HepG2 (cell line): ENCODE measurements at regions not wholly inside any gene's neighbourhood (a gene's known extent, or its start where the extent isn't known, plus 50 kb on each side); places are given as distances from the start of the nearest gene placed in this dataset.

Experiments
- ATAC-seq: fragments of 200-7000 bp; cut with Tn5 transposase; 3 replicates; pipeline ENCODE4 v1.9.1; 2020; ENCODE audit warnings: mild to moderate bottlenecking, moderate library complexity
- BruUV-seq: library from RNA; stranded (reverse); fragments of 400-500 nt; replicated peaks from 2 replicates; lab custom pipeline; 2021; lab: Mats Ljungman, UMichigan
- CTCF ChIA-PET: fragments of 300-600 bp; formaldehyde crosslinking; extraction: SDS; loops from one replicate; lab custom pipeline; 2021; ENCODE audit warnings: low total read pairs, inconsistent platforms, low intra/inter-chr PET ratio; lab: Yijun Ruan, JAX
- POLR2A ChIA-PET: fragments of 350-600 bp; sonication (Branson Sonifier 250); formaldehyde crosslinking; loops from one replicate; lab custom pipeline; 2020; ENCODE audit warnings: antibody characterized with exemption, inconsistent platforms; lab: Yijun Ruan, JAX
- DNase-seq: peaks from one replicate; pipeline ENCODE4 v3.0.0-alpha.2; 2015; ENCODE audit warnings: low spot score
- FAIRE-seq: peaks from 3 replicates; lab custom pipeline; 2011; peaks lifted over from hg19 to GRCh38; lab: Jason Lieb, UNC
- H2AFZ ChIP-seq: one replicate; pipeline ENCODE4 v1.6.1; 2011; ENCODE audit warnings: low read length, inconsistent platforms
- H3K27ac ChIP-seq: fragments of 300-600 bp; 3 replicates; pipeline ENCODE4 v1.8.0; 2011; ENCODE audit warnings: mixed run types, mild to moderate bottlenecking, mixed read lengths, low read length, inconsistent platforms; ENCODE audit not compliant: insufficient read depth; ENCODE audit errors: extremely low read length
- H3K27me3 ChIP-seq, 2 experiments: fragments of 200-600 bp in 1 of 2; 2 replicates in 1 of 2; 3 replicates in 1 of 2; pipeline versions ENCODE4 v1.6.0 to v1.8.0; 2011; ENCODE audit warnings: low read length in 2 of 2, mild to moderate bottlenecking in 2 of 2, moderate library complexity in 2 of 2, inconsistent platforms in 1 of 2; ENCODE audit not compliant: insufficient read depth in 2 of 2, control insufficient read depth in 1 of 2
- H3K36me3 ChIP-seq, 2 experiments: fragments of 200-600 bp in 1 of 2; replicated peaks in 1 of 2; 2 replicates in 1 of 2; 3 replicates in 1 of 2; pipeline versions ENCODE4 v1.5.1 to v1.8.0; 2011; ENCODE audit warnings: low read length in 2 of 2, inconsistent platforms in 1 of 2; ENCODE audit not compliant: insufficient read depth in 2 of 2, control insufficient read depth in 1 of 2
- H3K4me1 ChIP-seq: 2 replicates; pipeline ENCODE4 v1.5.1; 2012; ENCODE audit warnings: low read length, inconsistent platforms; ENCODE audit not compliant: insufficient read depth
- H3K4me2 ChIP-seq: 2 replicates; pipeline ENCODE4 v1.6.0; 2011; ENCODE audit warnings: low read depth, low read length, inconsistent platforms
- H3K4me3 ChIP-seq, 3 experiments: fragments of 200-600 bp in 1 of 3; sonication (generic), shearing (Covaris generic) in 1 of 3; replicated peaks in 1 of 3; 2 replicates each; pipeline ENCODE4 v1.5.1; 2011 to 2016; ENCODE audit warnings: low read length in 3 of 3, inconsistent platforms in 2 of 3, low read depth in 2 of 3, mild to moderate bottlenecking in 2 of 3, control low read depth in 1 of 3, mixed read lengths in 1 of 3; ENCODE audit not compliant: insufficient read depth in 1 of 3
- H3K79me2 ChIP-seq: one replicate; pipeline ENCODE4 v1.6.1; 2011; ENCODE audit warnings: low read length, inconsistent platforms; ENCODE audit not compliant: insufficient read depth
- H3K9ac ChIP-seq: 2 replicates; pipeline ENCODE4 v1.6.0; 2011; ENCODE audit warnings: mild to moderate bottlenecking, low read depth, low read length, inconsistent platforms; ENCODE audit not compliant: insufficient read depth
- H3K9me3 ChIP-seq: 2 replicates; pipeline ENCODE4 v1.5.1; 2012; ENCODE audit warnings: mild to moderate bottlenecking, low read length
- H4K20me1 ChIP-seq: 2 replicates; pipeline ENCODE4 v1.6.0; 2011; ENCODE audit warnings: inconsistent platforms, mild to moderate bottlenecking, low read length, moderate library complexity; ENCODE audit not compliant: insufficient read depth
- AGO1 ChIP-seq: fragments of 200-400 bp; formaldehyde crosslinking; IDR thresholded peaks from 2 replicates; pipeline ENCODE4 v1.6.1; 2017; ENCODE audit warnings: mild to moderate bottlenecking, low read depth, low read length, moderate library complexity; ENCODE audit not compliant: poor library complexity, severe bottlenecking
- GATAD2A ChIP-seq: IDR thresholded peaks from 2 replicates; pipeline ENCODE4 v1.6.1; 2016
- KDM6A ChIP-seq: IDR thresholded peaks from 2 replicates; pipeline ENCODE4 v1.6.1; 2016; ENCODE audit warnings: low read depth
- NCOA2 ChIP-seq: sonication (generic); formaldehyde crosslinking; IDR thresholded peaks from 2 replicates; pipeline ENCODE4 v1.8.0; 2022; ENCODE audit warnings: inconsistent platforms
- REXO4 ChIP-seq: sonication (generic); formaldehyde crosslinking; IDR thresholded peaks from 2 replicates; pipeline ENCODE4 v1.8.0; 2022; ENCODE audit warnings: missing genetic modification reagents, mild to moderate bottlenecking, borderline replicate concordance
- SP1 ChIP-seq, 2 experiments: fragments of 450-650 bp in 1 of 2; sonication (generic) in 1 of 2; formaldehyde crosslinking in 1 of 2; IDR thresholded peaks; 2 replicates each; pipeline versions ENCODE4 v1.4.0 to v1.6.1; 2016 to 2020; ENCODE audit warnings: missing genetic modification reagents in 1 of 2
- ZNF510 ChIP-seq: sonication (generic); formaldehyde crosslinking; IDR thresholded peaks from 2 replicates; pipeline ENCODE4 v1.4.0; 2020; ENCODE audit warnings: low read depth, mild to moderate bottlenecking, missing genetic modification reagents
- ZNF792 ChIP-seq: IDR thresholded peaks from 2 replicates; pipeline ENCODE4 v1.6.1; 2016
- WGBS: methylation state at CpG from one replicate; pipeline ENCODE4 v1.1.6; 2017; ENCODE audit warnings: low lambda C conversion rate; 5-methylcytosine and 5-hydroxymethylcytosine counted together
- in situ Hi-C: cut with HindIII; loops from 2 replicates; pipeline ENCODE4 v1.10.0; 2017; ENCODE audit warnings: low pct_unique_long_range_greater_than_20kb; ENCODE audit not compliant: extremely low pct_ligation_motif_present
- intact Hi-C: fragments of 100-400 bp; cut with micrococcal nuclease; formaldehyde crosslinking; loops from one replicate; pipeline ENCODE4 v1.10.0; 2022; ENCODE audit not compliant: unreplicated experiment
- TF ChIP-seq, protein P1 (sequence below): sonication (generic); formaldehyde crosslinking; IDR thresholded peaks from 2 replicates; pipeline ENCODE4 v1.4.0; 2020; ENCODE audit warnings: mild to moderate bottlenecking, missing genetic modification reagents
- TF ChIP-seq, protein P2 (sequence below): sonication (generic); formaldehyde crosslinking; IDR thresholded peaks from 2 replicates; pipeline ENCODE4 v1.5.1; 2020; ENCODE audit warnings: mild to moderate bottlenecking, missing genetic modification reagents, moderate library complexity
- TF ChIP-seq, protein P3 (sequence below): sonication (generic); formaldehyde crosslinking; IDR thresholded peaks from 2 replicates; pipeline ENCODE4 v1.4.0; 2020; ENCODE audit warnings: missing genetic modification reagents, mild to moderate bottlenecking, borderline replicate concordance

DNA sequence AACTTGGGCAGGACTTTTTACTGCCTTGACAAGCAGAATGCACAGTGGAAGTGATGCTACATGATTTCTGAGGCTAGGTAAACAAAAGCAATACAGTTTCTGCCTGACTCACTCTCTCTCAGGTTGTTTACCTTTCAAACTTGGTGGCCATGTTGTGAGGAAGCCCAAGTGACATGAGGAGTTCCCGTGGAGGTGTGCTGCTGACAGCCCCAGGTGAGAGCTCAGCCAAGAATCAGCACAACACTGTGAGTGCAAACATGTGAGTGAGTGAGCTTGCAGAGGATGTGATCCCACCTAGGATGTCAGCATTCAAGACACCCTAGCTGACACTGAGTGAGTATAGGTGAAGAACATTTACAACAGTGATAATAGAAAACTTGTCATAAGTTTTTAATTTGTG, 71.1 kb upstream of the IFNAR2 start:
- POLR2A ChIA-PET, result no interaction called here
- Histone ChIP-seq H3K4me2 (no peak overlapping the region), H3K36me3 (no peaks in the 10 kb centered on the region), H3K9me3 (no peaks in the 10 kb centered on the region; the same call in 1 of the 2 replicates), H3K27me3 (peaks cover 0 to 10% of the 10 kb centered on the region in 2 experiments; a peak in 1 of 5 replicates), H3K79me2 (no peaks in the 10 kb centered on the region), H3K27ac (no peak overlapping the region), H3K4me3 (no peak overlapping the region), H2AFZ (no peak overlapping the region)
- 38% methylated on average over 1 of the region's 1 CpG for WGBS
- no TSS peak for BruUV-seq
- no peak for DNase-seq
- TF ChIP-seq, protein P1, sequence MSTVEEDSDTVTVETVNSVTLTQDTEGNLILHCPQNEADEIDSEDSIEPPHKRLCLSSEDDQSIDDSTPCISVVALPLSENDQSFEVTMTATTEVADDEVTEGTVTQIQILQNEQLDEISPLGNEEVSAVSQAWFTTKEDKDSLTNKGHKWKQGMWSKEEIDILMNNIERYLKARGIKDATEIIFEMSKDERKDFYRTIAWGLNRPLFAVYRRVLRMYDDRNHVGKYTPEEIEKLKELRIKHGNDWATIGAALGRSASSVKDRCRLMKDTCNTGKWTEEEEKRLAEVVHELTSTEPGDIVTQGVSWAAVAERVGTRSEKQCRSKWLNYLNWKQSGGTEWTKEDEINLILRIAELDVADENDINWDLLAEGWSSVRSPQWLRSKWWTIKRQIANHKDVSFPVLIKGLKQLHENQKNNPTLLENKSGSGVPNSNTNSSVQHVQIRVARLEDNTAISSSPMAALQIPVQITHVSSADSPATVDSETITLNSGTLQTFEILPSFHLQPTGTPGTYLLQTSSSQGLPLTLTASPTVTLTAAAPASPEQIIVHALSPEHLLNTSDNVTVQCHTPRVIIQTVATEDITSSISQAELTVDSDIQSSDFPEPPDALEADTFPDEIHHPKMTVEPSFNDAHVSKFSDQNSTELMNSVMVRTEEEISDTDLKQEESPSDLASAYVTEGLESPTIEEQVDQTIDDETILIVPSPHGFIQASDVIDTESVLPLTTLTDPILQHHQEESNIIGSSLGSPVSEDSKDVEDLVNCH (CRISPR knock-in tag), result no peak
- no peak for TF ChIP-seq AGO1
- TF ChIP-seq ZNF510 (CRISPR knock-in tag), result no peak
- TF ChIP-seq GATAD2A (CRISPR knock-in tag), result no peak
- no peak for TF ChIP-seq SP1 (IDR thresholded peaks at IDR 0.05)
- TF ChIP-seq SP1 (CRISPR knock-in tag; IDR thresholded peaks at IDR 0.05), result no peak
- TF ChIP-seq, protein P2, sequence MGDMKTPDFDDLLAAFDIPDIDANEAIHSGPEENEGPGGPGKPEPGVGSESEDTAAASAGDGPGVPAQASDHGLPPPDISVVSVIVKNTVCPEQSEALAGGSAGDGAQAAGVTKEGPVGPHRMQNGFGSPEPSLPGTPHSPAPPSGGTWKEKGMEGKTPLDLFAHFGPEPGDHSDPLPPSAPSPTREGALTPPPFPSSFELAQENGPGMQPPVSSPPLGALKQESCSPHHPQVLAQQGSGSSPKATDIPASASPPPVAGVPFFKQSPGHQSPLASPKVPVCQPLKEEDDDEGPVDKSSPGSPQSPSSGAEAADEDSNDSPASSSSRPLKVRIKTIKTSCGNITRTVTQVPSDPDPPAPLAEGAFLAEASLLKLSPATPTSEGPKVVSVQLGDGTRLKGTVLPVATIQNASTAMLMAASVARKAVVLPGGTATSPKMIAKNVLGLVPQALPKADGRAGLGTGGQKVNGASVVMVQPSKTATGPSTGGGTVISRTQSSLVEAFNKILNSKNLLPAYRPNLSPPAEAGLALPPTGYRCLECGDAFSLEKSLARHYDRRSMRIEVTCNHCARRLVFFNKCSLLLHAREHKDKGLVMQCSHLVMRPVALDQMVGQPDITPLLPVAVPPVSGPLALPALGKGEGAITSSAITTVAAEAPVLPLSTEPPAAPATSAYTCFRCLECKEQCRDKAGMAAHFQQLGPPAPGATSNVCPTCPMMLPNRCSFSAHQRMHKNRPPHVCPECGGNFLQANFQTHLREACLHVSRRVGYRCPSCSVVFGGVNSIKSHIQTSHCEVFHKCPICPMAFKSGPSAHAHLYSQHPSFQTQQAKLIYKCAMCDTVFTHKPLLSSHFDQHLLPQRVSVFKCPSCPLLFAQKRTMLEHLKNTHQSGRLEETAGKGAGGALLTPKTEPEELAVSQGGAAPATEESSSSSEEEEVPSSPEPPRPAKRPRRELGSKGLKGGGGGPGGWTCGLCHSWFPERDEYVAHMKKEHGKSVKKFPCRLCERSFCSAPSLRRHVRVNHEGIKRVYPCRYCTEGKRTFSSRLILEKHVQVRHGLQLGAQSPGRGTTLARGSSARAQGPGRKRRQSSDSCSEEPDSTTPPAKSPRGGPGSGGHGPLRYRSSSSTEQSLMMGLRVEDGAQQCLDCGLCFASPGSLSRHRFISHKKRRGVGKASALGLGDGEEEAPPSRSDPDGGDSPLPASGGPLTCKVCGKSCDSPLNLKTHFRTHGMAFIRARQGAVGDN (CRISPR knock-in tag), result no peak
- no peak for TF ChIP-seq REXO4
- TF ChIP-seq NCOA2 (CRISPR knock-in tag), result no peak
- TF ChIP-seq, protein P3, sequence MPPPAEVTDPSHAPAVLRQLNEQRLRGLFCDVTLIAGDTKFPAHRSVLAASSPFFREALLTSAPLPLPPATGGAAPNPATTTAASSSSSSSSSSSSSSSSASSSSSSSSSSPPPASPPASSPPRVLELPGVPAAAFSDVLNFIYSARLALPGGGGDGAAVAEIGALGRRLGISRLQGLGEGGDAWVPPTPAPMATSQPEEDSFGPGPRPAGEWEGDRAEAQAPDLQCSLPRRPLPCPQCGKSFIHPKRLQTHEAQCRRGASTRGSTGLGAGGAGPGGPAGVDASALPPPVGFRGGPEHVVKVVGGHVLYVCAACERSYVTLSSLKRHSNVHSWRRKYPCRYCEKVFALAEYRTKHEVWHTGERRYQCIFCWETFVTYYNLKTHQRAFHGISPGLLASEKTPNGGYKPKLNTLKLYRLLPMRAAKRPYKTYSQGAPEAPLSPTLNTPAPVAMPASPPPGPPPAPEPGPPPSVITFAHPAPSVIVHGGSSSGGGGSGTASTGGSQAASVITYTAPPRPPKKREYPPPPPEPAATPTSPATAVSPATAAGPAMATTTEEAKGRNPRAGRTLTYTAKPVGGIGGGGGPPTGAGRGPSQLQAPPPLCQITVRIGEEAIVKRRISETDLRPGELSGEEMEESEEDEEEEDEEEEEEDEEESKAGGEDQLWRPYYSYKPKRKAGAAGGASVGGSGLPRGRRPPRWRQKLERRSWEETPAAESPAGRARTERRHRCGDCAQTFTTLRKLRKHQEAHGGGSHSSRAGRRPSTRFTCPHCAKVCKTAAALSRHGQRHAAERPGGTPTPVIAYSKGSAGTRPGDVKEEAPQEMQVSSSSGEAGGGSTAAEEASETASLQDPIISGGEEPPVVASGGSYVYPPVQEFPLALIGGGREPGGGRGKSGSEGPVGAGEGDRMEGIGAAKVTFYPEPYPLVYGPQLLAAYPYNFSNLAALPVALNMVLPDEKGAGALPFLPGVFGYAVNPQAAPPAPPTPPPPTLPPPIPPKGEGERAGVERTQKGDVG (CRISPR knock-in tag), result no peak
- no peak for TF ChIP-seq ZNF792
- TF ChIP-seq KDM6A (CRISPR knock-in tag), result no peak
- TF ChIP-seq, all 625 proteins: peak for 0
- Histone ChIP-seq H4K20me1 (no peaks in the 10 kb centered on the region), H3K9ac (no peak overlapping the region), H3K4me1 (no peaks in the 10 kb centered on the region)
- CTCF ChIA-PET, result no interaction called here
- intact Hi-C loops (no loop called here), in situ Hi-C loops (no loop called here)
- no peak for FAIRE-seq
- ATAC-seq, result no peak
